B cell (primary cell): ENCODE measurements at regions not wholly inside any gene's neighbourhood (a gene's known extent, or its start where the extent isn't known, plus 50 kb on each side); places are given as distances from the start of the nearest gene placed in this dataset.

Experiments used
- ATAC-seq: fragments of 200-7000 bp; cut with Tn5 transposase; one replicate; pipeline ENCODE4 v1.10.0; 2021; ENCODE audit warnings: low read depth, mild to moderate bottlenecking, moderate number of reproducible peaks, moderate library complexity
- CTCF ChIA-PET: fragments of 350-600 bp; sonication (Branson Sonifier 250); formaldehyde crosslinking; loops from one replicate; lab custom pipeline; 2021; ENCODE audit warnings: antibody characterized with exemption, inconsistent platforms; lab: Charles Lee
- POLR2A ChIA-PET: fragments of 350-600 bp; sonication (Branson Sonifier 250); formaldehyde crosslinking; loops from one replicate; lab custom pipeline; 2021; ENCODE audit warnings: antibody characterized with exemption; lab: Charles Lee
- DNase-seq: peaks from one replicate; pipeline ENCODE4 v3.0.0; 2013
- H2AFZ ChIP-seq: 2 replicates; pipeline ENCODE4 v1.6.1; 2012; ENCODE audit warnings: mild to moderate bottlenecking, low read depth, low read length; ENCODE audit not compliant: insufficient read depth, poor library complexity, severe bottlenecking
- H3K27ac ChIP-seq, 2 donors: 1 replicate in 1 of 2; 2 replicates in 1 of 2; pipeline ENCODE4 v1.5.1; 2012 to 2013; ENCODE audit warnings: low read length in 2 of 2, mild to moderate bottlenecking in 2 of 2, moderate library complexity in 1 of 2
- H3K27me3 ChIP-seq, 4 experiments: fragments of 200-600 bp in 1 of 4; sonication (generic) in 1 of 4; replicated peaks in 1 of 4; 1 replicate in 2 of 4; 2 replicates in 2 of 4; pipeline versions ENCODE4 v1.6.1 to v1.7.0; 2013 to 2016; ENCODE audit warnings: low read length in 3 of 4, mild to moderate bottlenecking in 2 of 4, mixed read lengths in 1 of 4, moderate library complexity in 1 of 4; ENCODE audit not compliant: insufficient read depth in 4 of 4, control insufficient read depth in 3 of 4; ENCODE audit errors: control extremely low read depth in 1 of 4
- H3K36me3 ChIP-seq, 2 experiments: replicated peaks in 1 of 2; 1 replicate in 1 of 2; 2 replicates in 1 of 2; pipeline versions ENCODE4 v1.6.1 to v1.7.1; 2013; ENCODE audit warnings: low read length in 1 of 2; ENCODE audit not compliant: insufficient read depth in 2 of 2, control insufficient read depth in 1 of 2; ENCODE audit errors: control extremely low read depth in 1 of 2, extremely low read depth in 1 of 2
- H3K4me1 ChIP-seq, 2 donors: fragments of 200-600 bp in 1 of 2; sonication (generic) in 1 of 2; 1 replicate in 1 of 2; 2 replicates in 1 of 2; pipeline versions ENCODE4 v1.5.1 to v1.6.1; 2013 to 2017; ENCODE audit warnings: low read length in 2 of 2; ENCODE audit not compliant: control insufficient read depth in 2 of 2, insufficient read depth in 2 of 2
- H3K4me2 ChIP-seq: replicated peaks from 2 replicates; pipeline ENCODE3; 2012; ENCODE audit warnings: mild to moderate bottlenecking, low read depth, low read length; ENCODE audit not compliant: poor library complexity, severe bottlenecking
- H3K4me3 ChIP-seq, 5 experiments: fragments of 200-600 bp in 1 of 5; sonication (generic) in 1 of 5; 1 replicate in 3 of 5; 2 replicates in 2 of 5; pipeline versions ENCODE4 v1.5.1 to v1.7.0; 2011 to 2016; ENCODE audit warnings: low read length in 4 of 5, mild to moderate bottlenecking in 4 of 5, low read depth in 2 of 5, control low read depth in 1 of 5, moderate library complexity in 1 of 5; ENCODE audit not compliant: insufficient read depth in 1 of 5; ENCODE audit errors: control extremely low read depth in 1 of 5, extremely low read depth in 1 of 5
- H3K79me2 ChIP-seq: fragments of 200-600 bp; sonication (generic); one replicate; pipeline ENCODE4 v1.6.0; 2016; ENCODE audit warnings: low read length; ENCODE audit not compliant: control insufficient read depth, insufficient read depth
- H3K9ac ChIP-seq: fragments of 200-600 bp; sonication (generic); 2 replicates; pipeline ENCODE4 v1.6.1; 2017; ENCODE audit warnings: mild to moderate bottlenecking, low read length, moderate library complexity
- H3K9me3 ChIP-seq, 3 donors: one replicate each; pipeline versions ENCODE4 v1.6.1 to v1.7.1; 2013; ENCODE audit warnings: low read length in 2 of 3; ENCODE audit not compliant: control insufficient read depth in 2 of 3, insufficient read depth in 1 of 3; ENCODE audit errors: control extremely low read depth in 1 of 3
- H4K20me1 ChIP-seq: 2 replicates; pipeline ENCODE4 v1.6.0; 2012; ENCODE audit warnings: mild to moderate bottlenecking, low read length; ENCODE audit not compliant: insufficient read depth, control insufficient read depth, poor library complexity, severe bottlenecking
- H3K27ac Mint-ChIP-seq: one replicate; pipeline ENCODE4 v1.8.0; 2021; ENCODE audit warnings: mixed read lengths
- H3K27me3 Mint-ChIP-seq: one replicate; pipeline ENCODE4 v1.8.0; 2021; ENCODE audit warnings: mixed read lengths
- H3K4me1 Mint-ChIP-seq: one replicate; pipeline ENCODE4 v1.8.0; 2021; ENCODE audit warnings: mixed read lengths
- H3K4me3 Mint-ChIP-seq: one replicate; pipeline ENCODE4 v1.8.0; 2021; ENCODE audit warnings: mixed read lengths
- H3K9me3 Mint-ChIP-seq: one replicate; pipeline ENCODE4 v1.8.0; 2022; ENCODE audit warnings: mixed read lengths; ENCODE audit not compliant: insufficient read depth
- CTCF ChIP-seq: fragments of 200-600 bp; IDR thresholded peaks from one replicate; pipeline ENCODE4 v1.8.0; 2022; ENCODE audit warnings: antibody characterized with exemption, mild to moderate bottlenecking
- EZH2 ChIP-seq: IDR thresholded peaks from 2 replicates; pipeline ENCODE4 v1.6.1; 2012; ENCODE audit warnings: borderline replicate concordance, low read depth, mild to moderate bottlenecking, moderate library complexity, low read length; ENCODE audit not compliant: insufficient read depth, poor library complexity, severe bottlenecking
- WGBS: methylation state at CpG from one replicate; pipeline ENCODE4 v1.1.5; 2013; ENCODE audit warnings: missing lambda C conversion rate; ENCODE audit not compliant: insufficient coverage; 5-methylcytosine and 5-hydroxymethylcytosine counted together
- intact Hi-C: fragments of 100-400 bp; cut with micrococcal nuclease; formaldehyde crosslinking; loops from one replicate; pipeline ENCODE4 v1.10.0; 2022

- Histone ChIP-seq H3K4me3 (no peak overlapping the region), H3K9me3 (peaks cover 0 to 2% (median 0%) of the 10 kb centered on the region in 3 donors), H3K79me2 (no peaks in the 10 kb centered on the region), H3K36me3 (no peaks in the 10 kb centered on the region), H3K4me1 (no peaks in the 10 kb centered on the region), H3K27me3 (no peaks in the 10 kb centered on the region), H3K9ac (no peak overlapping the region), H4K20me1 (no peaks in the 10 kb centered on the region), H2AFZ (no peak overlapping the region), H3K27ac (no peak overlapping the region), H3K4me2 (no peak overlapping the region)
- WGBS = no CpG with 5 or more reads among the region's 4 CpGs
- ATAC-seq (no peak), DNase-seq (no peak)
- Mint-ChIP-seq H3K4me1 (no peaks in the 10 kb centered on the region), H3K4me3 (no peak overlapping the region), H3K27ac (no peak overlapping the region), H3K9me3 (no peaks in the 10 kb centered on the region), H3K27me3 (no peaks in the 10 kb centered on the region)
- CTCF ChIA-PET = interaction anchor here (0.6 kb wide), 1 partner anchor 20 kb away, joined by 3 read pairs; no protein-coding TSS in a partner anchor
- intact Hi-C loops = no loop called here
- TF ChIP-seq EZH2 (no peak), CTCF (no peak)
- POLR2A ChIA-PET = no interaction called here
Observed at GRCh38 chr2:34373586-34374233, 774.6 kb upstream of the FAM98A start.

- no peak for ATAC-seq
- no peak for DNase-seq
- no peaks in the 10 kb centered on the region for H3K4me1 Mint-ChIP-seq
- Histone ChIP-seq H2AFZ (no peak overlapping the region), H3K9me3 (peaks cover 0 to 2% (median 0%) of the 10 kb centered on the region in 3 donors), H3K4me1 (no peaks in the 10 kb centered on the region), H4K20me1 (no peaks in the 10 kb centered on the region), H3K9ac (no peak overlapping the region), H3K27me3 (no peaks in the 10 kb centered on the region), H3K4me2 (no peak overlapping the region), H3K27ac (no peak overlapping the region), H3K79me2 (no peaks in the 10 kb centered on the region), H3K4me3 (no peak overlapping the region), H3K36me3 (no peaks in the 10 kb centered on the region)
- intact Hi-C loops = no loop called here
- no CpG with 5 or more reads among the region's 2 CpGs for WGBS
- ChIA-PET CTCF (interaction anchor here (0.6 kb wide), 1 partner anchor 20 kb away, joined by 3 read pairs; no protein-coding TSS in a partner anchor), POLR2A (no interaction called here)
- H3K27ac Mint-ChIP-seq = no peak overlapping the region
- H3K4me3 Mint-ChIP-seq = no peak overlapping the region
- no peaks in the 10 kb centered on the region for H3K9me3 Mint-ChIP-seq
- TF ChIP-seq CTCF (no peak), EZH2 (no peak)
- no peaks in the 10 kb centered on the region for H3K27me3 Mint-ChIP-seq
Observed at GRCh38 chr2:34372967-34373366, 773.9 kb upstream of the FAM98A start.
